Stimulated activated CD8-positive, alpha-beta memory T cell treated with anti-CD3 and anti-CD28 coated beads, Interleukin-2, amount 100 ng/mL, for 1 hour (primary cell): ENCODE measurements at regions not wholly inside any gene's neighbourhood (a gene's known extent, or its start where the extent isn't known, plus 50 kb on each side); places are given as distances from the start of the nearest gene placed in this dataset.
"Not testable (repeated sequence)": the region's sequence is repeated elsewhere in the genome, so short reads cannot be mapped to it uniquely, and the experiment has no call there.

Source experiments
- DNase-seq, 2 donors: peaks; one replicate each; pipeline ENCODE4 v3.0.0-alpha.2; 2020; ENCODE audit warnings: low read depth in 2 of 2

DNA sequence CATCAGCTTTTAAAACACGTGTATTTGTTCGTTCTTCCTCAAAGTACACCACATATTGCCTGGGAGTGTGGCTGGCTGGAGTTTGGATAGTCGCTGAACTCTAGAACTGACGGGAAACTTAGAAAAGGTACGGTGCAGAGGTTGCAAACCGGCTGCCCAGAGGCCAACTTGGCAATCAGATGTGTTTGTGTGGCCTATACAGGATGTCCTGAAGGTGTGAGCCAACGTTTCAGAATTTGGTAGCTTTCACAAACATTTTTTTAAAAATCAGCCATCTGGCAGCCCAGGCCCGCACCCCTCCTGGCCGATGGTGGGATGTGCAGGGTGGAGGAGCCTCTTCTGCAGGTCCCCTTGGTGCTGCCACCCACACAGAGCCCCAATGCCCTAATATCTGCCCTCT lies 73.6 kb upstream of the SLC25A33 start:
- DNase-seq: no peak

DNA sequence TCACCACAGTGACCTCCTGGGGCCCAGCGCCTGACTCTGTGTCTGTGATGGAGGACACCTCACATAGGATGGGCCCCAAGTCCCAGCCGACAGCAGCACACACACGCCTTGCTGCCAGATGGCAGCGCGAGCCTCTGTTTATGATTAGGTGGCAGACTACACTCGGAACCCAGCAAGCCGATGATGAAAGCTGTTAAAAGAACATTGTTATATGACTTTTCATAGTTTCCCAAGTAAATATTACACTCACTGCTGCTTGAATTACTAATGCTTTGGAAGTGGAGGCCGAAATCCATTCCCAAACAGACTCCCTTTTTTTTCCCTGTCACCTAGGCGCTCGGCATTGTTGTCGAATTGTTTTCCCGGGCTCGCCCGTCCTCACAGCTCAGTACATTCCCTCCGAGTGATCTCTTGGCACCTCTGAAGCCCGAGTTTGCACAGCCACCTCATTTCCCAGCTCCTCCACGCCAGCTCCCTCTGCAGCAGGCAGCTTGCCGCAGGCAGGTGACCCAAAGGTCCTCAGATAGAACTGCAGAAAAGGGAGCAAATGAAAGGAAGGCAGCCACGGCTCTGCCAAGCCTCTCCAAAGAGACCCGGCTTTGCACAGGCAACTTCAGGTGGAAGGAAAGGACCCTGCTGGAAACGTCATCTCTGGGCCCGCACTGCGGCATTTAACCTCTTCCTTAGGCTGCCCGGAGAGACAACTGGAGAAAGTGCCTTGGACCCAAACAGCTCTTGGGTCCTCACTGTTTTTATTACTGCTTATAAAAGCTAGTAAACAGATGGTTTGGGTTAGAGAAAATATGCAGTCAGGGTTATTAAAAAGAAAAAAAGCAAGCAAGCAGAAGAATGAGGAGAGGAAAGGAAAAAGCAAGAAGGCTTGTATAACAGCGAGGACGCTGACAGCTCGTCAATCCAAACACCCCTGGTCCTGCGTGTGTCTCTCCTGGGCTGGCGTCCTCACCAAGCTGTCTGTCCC lies 72.2 kb upstream of the SLC25A33 start:
- DNase-seq: no peak

DNA sequence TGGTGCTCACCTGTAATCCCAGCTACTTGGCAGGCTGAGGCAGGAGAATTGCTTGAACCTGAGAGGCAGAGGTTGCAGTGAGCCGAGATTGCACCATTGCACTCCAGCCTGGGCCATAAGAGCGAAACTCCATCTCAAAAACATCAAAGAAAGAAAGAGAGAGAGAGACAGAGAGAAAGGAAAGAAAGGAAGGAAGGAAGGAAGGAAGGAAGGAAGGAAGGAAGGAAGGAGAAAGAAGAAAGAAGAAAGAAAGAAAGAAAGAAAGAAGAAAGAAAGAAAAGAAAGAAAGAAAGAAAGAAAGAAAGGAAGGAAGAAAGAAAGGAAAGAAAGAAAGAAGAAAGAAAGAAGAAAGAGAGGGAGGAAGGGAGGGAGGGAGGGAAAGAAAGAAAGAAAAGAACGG lies 69.4 kb upstream of the SLC25A33 start:
- DNase-seq: not testable (repeated sequence)

DNA sequence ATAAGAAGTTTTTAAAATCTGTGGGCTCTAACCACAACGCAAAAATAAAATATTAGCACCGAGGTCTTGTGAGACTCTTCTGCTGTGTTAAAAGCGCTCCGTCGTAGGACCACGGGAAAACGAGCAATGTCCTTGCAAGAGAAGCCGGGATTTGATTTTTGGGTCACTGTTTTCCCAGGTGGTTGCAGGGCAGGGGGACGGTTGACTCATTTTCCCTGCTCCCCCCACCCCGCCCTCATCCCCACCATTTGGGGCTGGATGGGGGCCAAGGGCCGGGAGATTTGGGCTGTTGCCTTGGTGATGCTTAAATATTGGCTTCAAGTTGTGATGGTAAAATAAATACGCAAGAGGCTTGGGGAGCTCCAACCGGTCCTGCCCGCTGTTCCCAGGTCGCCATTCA lies 67.6 kb upstream of the SLC25A33 start:
- DNase-seq: no peak

DNA sequence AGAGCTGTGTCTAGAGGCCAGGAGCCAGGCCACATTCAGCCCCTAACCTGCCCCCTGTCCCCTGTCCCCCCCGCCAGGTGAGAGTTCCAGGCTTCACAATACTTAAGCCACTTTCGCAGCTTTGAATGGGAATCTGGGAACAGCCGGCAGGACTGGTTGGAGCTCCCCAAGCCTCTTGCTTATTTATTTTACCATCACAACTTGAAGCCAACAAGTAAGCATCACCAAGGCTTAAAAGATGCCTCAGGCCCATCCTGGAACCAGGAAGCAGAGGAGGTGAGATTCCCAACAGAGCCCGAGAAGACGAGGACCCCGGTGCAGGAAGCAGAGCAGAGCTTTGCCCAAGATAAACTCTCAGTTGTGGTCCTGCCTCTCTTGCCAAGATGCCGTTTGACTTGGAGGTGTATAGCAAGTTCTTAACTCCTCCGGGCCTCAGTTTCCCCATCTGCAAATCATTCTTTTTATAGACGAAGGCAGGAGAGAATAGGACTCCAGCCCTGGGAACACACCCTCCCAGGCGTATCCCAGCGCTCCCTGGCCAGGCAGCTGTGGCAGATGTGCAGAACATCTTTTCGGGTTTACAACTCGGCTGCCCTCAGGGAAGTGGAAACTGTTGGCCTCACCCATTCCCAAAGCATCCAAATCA lies 66.8 kb upstream of the SLC25A33 start:
- DNase-seq: no peak

DNA sequence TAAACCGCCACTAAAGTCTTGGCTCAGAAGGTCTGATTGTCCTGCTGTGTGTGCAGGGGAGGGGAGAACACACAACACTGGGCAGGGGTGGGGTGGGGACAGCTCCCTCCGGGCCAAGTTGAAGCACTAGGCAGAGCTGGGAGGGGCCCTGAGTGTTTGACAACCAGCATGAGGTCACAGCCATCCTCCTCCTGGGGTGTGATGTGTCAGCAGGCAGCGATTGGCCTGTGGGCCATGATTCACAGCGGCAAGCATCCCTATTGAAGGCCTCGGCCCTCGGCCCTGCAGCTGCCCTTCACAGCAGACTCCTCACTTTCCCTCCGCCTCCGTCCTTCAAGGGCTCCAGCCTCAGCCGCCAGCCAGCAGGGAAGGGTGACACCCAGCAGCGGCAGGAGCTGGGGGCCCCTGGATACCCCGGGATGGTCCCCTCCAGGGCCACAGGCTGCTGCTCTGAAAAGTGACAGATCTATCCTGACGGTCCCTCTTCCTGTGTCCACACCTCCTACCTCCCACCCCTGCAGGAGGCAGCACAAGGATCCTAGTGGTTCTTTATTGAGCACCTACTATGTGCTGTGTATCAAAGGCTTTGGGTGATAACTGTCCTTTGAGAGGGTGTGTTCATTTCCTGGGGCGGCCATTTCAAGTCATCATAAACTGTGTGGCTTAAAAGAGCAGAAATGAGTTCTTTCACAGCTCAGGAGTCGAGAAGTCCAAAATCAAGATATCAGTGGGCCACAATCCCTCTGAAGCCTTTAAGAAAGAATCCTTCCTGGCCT lies 66.0 kb upstream of the SLC25A33 start:
- no peak for DNase-seq

DNA sequence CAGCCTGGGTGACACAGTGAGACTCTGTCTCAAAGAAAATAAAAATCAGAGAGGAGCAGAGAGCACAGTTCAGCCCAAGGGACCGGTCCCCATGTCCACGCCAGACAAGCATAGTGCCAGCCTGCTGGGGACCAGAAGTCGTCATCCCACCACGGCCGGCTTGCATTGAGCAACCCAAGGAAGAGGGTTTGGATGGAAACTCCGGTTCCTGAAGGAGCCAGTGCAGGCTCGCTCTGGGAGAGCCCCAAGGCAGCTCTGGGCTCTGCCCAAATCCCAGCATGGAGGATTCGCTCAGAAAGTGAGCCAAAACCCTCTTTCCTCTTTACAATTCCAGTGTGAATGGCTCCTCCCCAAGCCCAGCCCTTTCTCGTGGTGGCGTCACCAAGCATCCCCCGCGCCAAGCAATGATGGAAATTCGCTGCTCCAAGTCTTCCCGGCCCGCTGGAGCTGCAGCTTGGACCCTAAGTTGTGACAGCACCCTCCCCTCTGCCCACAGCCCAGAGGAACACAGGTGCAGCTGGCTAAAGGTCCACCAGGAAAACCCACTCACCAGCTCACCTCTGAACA lies 64.1 kb upstream of the SLC25A33 start:
- DNase-seq: no peak

DNA sequence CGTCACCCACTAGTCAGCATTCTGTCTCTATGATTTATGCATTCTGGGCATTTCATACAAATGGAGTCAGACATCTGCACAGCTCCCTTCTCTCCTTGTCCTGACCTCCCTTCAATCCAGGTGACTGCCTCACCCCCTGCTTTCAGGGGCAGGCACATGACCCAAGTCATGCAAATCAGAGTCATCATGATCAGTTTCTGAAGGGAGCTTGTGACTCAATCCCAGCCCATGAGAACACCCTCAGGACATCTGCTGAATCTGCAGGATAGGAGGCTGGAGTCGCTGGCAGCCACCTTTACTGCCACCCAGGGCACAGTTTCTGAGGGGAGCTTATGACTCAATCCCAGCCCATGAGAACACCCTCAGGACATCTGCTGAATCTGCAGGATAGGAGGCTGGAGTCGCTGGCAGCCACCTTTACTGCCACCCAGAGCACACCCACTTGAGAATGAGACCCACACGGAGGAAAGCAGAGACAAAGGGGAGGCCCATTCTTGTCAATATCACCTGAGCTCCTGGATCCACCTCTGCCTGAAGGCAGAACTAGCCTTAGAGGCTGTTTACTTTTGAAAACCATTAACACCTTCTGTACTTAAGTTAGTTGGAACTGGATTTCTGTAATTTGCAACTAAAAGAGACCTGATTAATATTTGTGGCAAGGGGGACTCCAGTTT lies 62.3 kb upstream of the SLC25A33 start:
- DNase-seq: no peak

DNA sequence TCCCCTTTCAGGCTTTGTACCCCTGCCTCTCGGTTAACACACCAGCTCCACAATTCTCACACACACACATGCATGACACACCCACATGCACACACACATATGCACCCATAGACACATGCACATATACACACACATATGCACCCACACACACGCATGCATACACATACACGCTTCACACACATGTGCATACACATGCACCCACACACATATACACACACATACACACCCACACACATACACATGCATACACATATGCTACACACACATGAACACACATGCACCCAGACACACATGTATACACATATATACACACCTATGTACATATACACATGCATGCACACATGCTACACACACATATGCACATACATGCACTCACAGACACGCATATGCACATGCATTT lies 61.7 kb upstream of the SLC25A33 start:
- no peak for DNase-seq

DNA sequence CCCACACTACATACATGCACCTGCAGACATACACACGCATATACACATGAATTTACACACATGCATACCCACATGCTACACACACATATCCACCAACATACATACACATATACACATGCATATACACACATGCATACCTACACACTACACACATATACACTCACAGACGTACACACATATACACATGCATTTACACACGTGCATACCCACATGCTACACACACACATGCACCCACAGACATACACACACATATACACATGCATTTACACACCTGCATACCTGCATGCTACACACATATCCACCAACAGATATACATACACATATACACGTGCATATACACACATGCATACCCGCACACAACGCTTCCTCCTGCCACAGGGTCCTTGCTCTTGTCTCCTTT lies 61.2 kb upstream of the SLC25A33 start:
- DNase-seq: no peak

DNA sequence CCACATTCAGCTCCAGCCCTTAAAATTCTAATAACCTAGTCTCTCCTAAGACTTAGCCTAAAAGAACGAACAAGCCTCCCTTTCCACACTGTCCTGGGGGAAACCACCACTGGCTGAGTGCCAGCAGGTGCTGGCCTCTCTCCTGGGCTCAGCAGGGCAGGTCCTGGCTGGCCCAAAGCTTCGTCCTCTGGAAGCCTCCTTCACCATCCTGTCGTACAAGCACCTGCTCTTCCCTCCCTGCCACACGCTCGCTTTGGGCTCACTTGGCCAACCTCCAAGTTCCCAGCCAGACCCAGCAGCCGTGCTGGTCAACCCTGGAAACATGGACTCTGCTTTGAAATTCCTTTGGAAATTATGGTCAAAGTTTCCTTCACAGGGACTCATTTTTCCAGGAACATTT lies 58.2 kb upstream of the SLC25A33 start:
- no peak for DNase-seq

DNA sequence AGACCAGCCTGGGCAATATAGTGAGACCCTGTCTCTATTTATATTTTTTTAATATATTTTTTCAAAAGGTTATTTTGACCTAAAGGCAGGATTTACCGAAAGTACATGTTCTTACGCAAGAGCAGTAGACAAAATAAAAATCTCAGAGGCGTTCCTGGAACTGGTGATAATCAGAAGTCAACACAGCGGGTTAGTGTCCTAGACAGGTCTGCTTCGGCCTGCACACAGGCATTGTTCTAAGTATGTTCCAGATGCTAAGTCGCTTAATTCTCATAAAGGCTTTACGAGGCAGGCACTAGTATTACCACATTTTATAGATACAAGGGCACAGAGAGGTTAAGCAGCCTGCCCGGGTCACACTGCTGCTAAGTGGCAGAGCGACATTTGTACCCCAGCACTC lies 56.9 kb upstream of the SLC25A33 start:
- DNase-seq: no peak

DNA sequence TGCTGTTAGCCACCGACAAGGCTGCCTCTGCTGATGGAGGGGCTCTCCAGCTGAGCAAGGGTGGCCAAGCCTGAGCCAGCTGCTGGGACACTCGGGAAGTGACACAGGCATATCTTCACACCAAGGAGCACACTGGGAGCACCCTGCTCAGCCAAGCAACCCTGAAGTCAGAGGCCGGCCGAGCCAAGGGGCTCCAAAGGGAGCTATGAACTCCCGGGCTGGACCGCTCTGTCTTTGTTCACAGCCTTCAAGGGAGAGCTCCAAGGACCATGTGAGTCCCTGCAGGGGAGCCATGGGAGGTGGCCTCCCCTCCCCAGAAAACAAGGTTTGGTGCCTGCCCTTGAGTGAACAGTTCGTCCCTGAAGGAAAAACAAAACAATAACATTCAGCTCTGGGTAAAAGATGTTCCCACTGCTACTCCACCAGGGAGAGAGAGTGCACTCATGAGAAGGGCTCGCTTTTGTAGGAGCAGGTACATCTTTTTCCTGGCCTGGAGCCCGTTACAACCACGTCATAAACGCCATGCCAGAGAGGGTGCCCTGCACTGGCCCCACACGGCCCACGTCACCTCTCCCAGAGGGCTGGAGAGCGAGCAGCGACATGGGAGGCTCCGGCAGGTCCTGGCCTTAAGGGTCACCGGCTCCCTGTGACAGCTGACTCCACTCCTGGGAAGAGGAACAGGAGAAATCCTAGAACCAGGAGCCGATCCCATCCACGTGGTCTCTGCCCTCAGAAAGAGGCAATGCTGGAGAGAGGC lies 56.3 kb upstream of the SLC25A33 start:
- no peak for DNase-seq

DNA sequence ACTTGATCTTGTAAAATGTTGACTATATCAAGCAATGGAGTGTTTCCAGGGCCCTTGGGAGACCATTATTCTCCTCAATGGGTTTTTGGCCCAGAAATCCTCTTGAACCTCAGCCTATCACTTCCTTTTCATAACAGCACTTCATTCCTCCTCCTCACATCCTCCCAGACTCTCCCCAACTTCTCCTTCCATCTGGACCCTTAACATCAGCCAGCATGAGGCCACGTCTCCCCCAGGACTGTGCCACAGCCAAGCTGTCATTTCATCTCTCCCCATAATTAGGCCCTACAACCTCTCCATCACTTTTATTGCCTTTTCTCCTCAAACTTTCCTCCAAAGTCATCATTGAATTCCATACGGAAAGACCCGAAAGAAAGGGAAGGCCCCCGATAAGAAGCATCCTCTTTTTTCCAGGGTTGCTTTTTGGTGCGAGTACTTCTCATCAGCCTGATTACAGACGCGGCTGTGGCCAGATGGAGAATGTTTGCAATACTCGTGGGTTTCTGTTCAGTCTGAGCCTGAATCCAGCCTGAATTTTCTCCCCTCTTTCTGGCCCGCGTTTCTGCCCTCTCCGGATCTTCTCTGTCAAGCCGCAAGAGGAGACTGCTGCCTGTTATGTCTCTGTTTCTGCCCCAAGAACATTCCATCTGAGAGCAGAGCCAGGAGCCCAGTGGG lies 52.7 kb upstream of the SLC25A33 start:
- no peak for DNase-seq
